Activated naive CD8-positive, alpha-beta T cell treated with anti-CD3 and anti-CD28 coated beads, Interleukin-2, amount 10 ng/mL, durations not matched to agents 7 days and 5 days (primary cell): ENCODE measurements at regions not wholly inside any gene's neighbourhood (a gene's known extent, or its start where the extent isn't known, plus 50 kb on each side); places are given as distances from the start of the nearest gene placed in this dataset.

ENCODE experiments used
- ATAC-seq: fragments of 150-1000 bp; cut with Tn5 transposase; one replicate; pipeline ENCODE4 v1.10.0; 2021; ENCODE audit warnings: low read depth, moderate library complexity
- POLR2A ChIA-PET: fragments of 350-600 bp; sonication (Branson Sonifier 250); formaldehyde crosslinking; loops from one replicate; lab custom pipeline; 2021; ENCODE audit warnings: antibody characterized with exemption; lab: Charles Lee
- DNase-seq: peaks from one replicate; pipeline ENCODE4 v3.0.0; 2021
- H3K27ac Mint-ChIP-seq: one replicate; pipeline ENCODE4 v1.8.0; 2022; ENCODE audit warnings: mild to moderate bottlenecking, mixed read lengths
- H3K27me3 Mint-ChIP-seq: one replicate; pipeline ENCODE4 v1.8.0; 2022; ENCODE audit warnings: mild to moderate bottlenecking, moderate library complexity, mixed read lengths
- H3K36me3 Mint-ChIP-seq: one replicate; pipeline ENCODE4 v1.8.0; 2021; ENCODE audit warnings: mild to moderate bottlenecking, mixed read lengths
- H3K4me1 Mint-ChIP-seq: one replicate; pipeline ENCODE4 v1.8.0; 2021; ENCODE audit warnings: mixed read lengths
- H3K4me3 Mint-ChIP-seq: one replicate; pipeline ENCODE4 v1.8.0; 2022; ENCODE audit warnings: mild to moderate bottlenecking, moderate library complexity, mixed read lengths
- H3K9me3 Mint-ChIP-seq: one replicate; pipeline ENCODE4 v1.8.0; 2021; ENCODE audit warnings: mixed read lengths

- Mint-ChIP-seq H3K27me3 (no peaks in the 10 kb centered on the region), H3K4me1 (no peaks in the 10 kb centered on the region), H3K9me3 (no peaks in the 10 kb centered on the region), H3K27ac (no peak overlapping the region), H3K4me3 (no peak overlapping the region), H3K36me3 (no peaks in the 10 kb centered on the region)
- no peak for DNase-seq
- POLR2A ChIA-PET, result no interaction called here
- no peak for ATAC-seq
These were observed 1202.5 kb downstream of the DNAJB9 start for GRCh38 chr7:109772161-109772560.

GRCh38 chr7:109782806-109783205 lies 1213.1 kb downstream of the DNAJB9 start:
- no peak for DNase-seq
- no peak for ATAC-seq
- Mint-ChIP-seq H3K36me3 (no peaks in the 10 kb centered on the region), H3K27me3 (no peaks in the 10 kb centered on the region), H3K4me3 (no peak overlapping the region), H3K9me3 (no peaks in the 10 kb centered on the region), H3K27ac (no peak overlapping the region), H3K4me1 (no peaks in the 10 kb centered on the region)
- POLR2A ChIA-PET, result no interaction called here

GRCh38 chr7:109806548-109806947 lies 1236.9 kb downstream of the DNAJB9 start:
- POLR2A ChIA-PET, result no interaction called here

DNA sequence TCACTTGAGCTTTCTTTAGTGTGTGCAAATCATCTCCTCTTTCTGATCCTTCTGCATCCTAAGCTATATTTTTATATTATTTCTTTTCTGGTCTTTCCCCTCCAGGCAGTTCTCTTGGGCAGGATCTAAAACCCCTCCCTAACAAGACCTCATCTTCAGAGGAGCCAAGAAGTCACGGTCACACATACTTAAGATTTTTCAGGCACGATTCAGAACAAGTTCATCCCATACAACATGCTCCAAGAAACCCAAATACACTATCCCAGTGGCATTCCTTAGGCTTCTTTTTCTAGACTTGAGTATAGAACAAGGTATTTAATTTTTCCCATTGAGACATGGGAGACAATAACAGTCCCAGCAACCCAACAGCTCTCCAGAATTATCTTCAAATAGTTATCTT lies 1251.5 kb downstream of the DNAJB9 start:
- Mint-ChIP-seq H3K27me3 (peaks cover 2% of the 10 kb centered on the region), H3K36me3 (no peaks in the 10 kb centered on the region), H3K4me3 (no peak overlapping the region), H3K27ac (no peak overlapping the region), H3K9me3 (no peaks in the 10 kb centered on the region), H3K4me1 (no peaks in the 10 kb centered on the region)
- ATAC-seq (no peak), DNase-seq (no peak)
- POLR2A ChIA-PET, result no interaction called here

More at GRCh38 chr7:109806548-109806947, 1236.9 kb downstream of the DNAJB9 start:
- H3K9me3 Mint-ChIP-seq, result peaks cover 2% of the 10 kb centered on the region
- no peak overlapping the region for H3K4me3 Mint-ChIP-seq
- H3K36me3 Mint-ChIP-seq, result no peaks in the 10 kb centered on the region
- no peak overlapping the region for H3K27ac Mint-ChIP-seq
- H3K27me3 Mint-ChIP-seq, result no peaks in the 10 kb centered on the region
- DNase-seq, result no peak
- H3K4me1 Mint-ChIP-seq, result no peaks in the 10 kb centered on the region
- no peak for ATAC-seq

- no peak for ATAC-seq
- H3K36me3 Mint-ChIP-seq, result no peaks in the 10 kb centered on the region
- H3K4me3 Mint-ChIP-seq, result no peak overlapping the region
- no peak overlapping the region for H3K27ac Mint-ChIP-seq
- no peaks in the 10 kb centered on the region for H3K4me1 Mint-ChIP-seq
- H3K9me3 Mint-ChIP-seq, result no peaks in the 10 kb centered on the region
- DNase-seq, result no peak
- H3K27me3 Mint-ChIP-seq, result no peaks in the 10 kb centered on the region
- POLR2A ChIA-PET, result no interaction called here
These were observed 1256.1 kb upstream of the LRRN3 start for GRCh38 chr7:109834851-109835250.

GRCh38 chr7:109835577-109835976 lies 1255.3 kb upstream of the LRRN3 start:
- Mint-ChIP-seq H3K4me3 (no peak overlapping the region), H3K4me1 (no peaks in the 10 kb centered on the region), H3K36me3 (no peaks in the 10 kb centered on the region), H3K27me3 (no peaks in the 10 kb centered on the region), H3K9me3 (no peaks in the 10 kb centered on the region), H3K27ac (no peak overlapping the region)
- POLR2A ChIA-PET, result no interaction called here
- ATAC-seq (no peak), DNase-seq (no peak)

- Mint-ChIP-seq H3K9me3 (no peaks in the 10 kb centered on the region), H3K36me3 (no peaks in the 10 kb centered on the region), H3K27me3 (no peaks in the 10 kb centered on the region), H3K27ac (no peak overlapping the region), H3K4me1 (no peaks in the 10 kb centered on the region), H3K4me3 (no peak overlapping the region)
- ATAC-seq (no peak), DNase-seq (no peak)
- POLR2A ChIA-PET, result no interaction called here
These were observed 1254.9 kb upstream of the LRRN3 start for GRCh38 chr7:109836016-109836415.

DNA sequence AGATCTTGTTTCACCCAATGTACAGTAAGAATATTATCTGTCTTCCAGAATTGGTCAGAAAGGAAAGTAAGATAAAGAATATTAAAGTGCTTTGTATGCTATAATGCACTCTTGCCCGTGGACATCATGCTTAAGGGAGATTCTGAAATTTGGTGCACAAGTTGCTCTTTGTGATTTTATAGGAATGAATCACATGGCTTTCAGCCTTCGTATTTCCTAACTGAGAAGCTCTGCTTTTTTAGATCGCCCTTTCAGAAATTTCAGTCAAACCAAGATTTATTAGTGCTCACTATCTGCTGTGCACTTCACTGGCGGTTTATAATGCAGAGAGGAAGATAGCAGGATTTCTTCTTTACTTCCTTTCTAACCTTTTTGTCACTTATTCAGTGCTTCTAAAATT lies 1248.5 kb upstream of the LRRN3 start:
- Mint-ChIP-seq H3K4me1 (no peaks in the 10 kb centered on the region), H3K27ac (no peak overlapping the region), H3K27me3 (peaks cover 18% of the 10 kb centered on the region), H3K4me3 (no peak overlapping the region), H3K36me3 (no peaks in the 10 kb centered on the region), H3K9me3 (no peaks in the 10 kb centered on the region)
- ATAC-seq (no peak), DNase-seq (no peak)
- POLR2A ChIA-PET, result no interaction called here

DNA sequence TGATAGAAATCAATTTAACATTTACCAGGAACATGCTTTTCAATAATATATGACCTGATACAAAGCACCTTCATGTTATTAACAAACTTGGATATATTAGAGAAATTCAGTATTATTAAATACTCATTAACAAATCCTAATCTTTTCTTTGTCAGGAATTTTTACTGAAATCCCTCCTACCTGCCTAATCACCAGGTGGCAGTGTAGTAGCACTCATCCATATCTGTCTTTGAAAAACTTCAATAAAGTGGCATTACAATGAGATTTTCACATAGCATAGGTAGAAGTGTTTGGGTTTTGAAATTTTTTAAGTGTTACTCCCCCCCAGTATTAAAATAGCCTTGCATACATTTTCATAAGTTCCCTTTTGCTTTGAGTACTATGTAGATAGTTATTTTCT lies 1246.6 kb upstream of the LRRN3 start:
- Mint-ChIP-seq H3K36me3 (no peaks in the 10 kb centered on the region), H3K27ac (no peak overlapping the region), H3K4me1 (no peaks in the 10 kb centered on the region), H3K4me3 (no peak overlapping the region), H3K9me3 (no peaks in the 10 kb centered on the region), H3K27me3 (peaks cover 18% of the 10 kb centered on the region)
- no peak for ATAC-seq
- POLR2A ChIA-PET, result no interaction called here
- no peak for DNase-seq

DNA sequence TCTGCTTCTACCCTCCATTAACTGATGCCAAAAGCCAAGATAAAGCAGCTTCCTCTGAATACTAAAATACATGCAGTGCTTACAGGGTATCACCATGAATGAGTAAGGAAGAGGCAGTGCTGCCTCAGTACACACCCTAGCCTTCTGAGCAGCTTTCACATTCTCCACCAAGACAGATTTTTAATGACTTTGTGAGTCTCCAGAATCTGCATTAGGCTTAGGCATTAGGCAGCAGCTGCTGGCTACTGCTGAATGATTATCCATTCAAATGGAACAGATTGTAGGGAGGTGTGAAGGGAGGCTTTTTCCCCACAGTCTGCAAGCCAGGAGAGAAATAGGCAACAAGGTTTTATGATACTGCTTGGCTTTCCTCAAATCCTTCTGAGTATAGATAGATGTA lies 1226.7 kb upstream of the LRRN3 start:
- ATAC-seq (no peak), DNase-seq (no peak)
- POLR2A ChIA-PET, result no interaction called here
- Mint-ChIP-seq H3K4me1 (no peaks in the 10 kb centered on the region), H3K36me3 (no peaks in the 10 kb centered on the region), H3K27ac (no peak overlapping the region), H3K4me3 (no peak overlapping the region), H3K9me3 (no peaks in the 10 kb centered on the region), H3K27me3 (peaks cover 1% of the 10 kb centered on the region)

GRCh38 chr7:109868215-109868860 lies 1222.6 kb upstream of the LRRN3 start:
- H3K36me3 Mint-ChIP-seq, result no peaks in the 10 kb centered on the region
- H3K4me3 Mint-ChIP-seq, result no peak overlapping the region
- H3K27ac Mint-ChIP-seq, result no peak overlapping the region
- POLR2A ChIA-PET, result no interaction called here
- no peak for ATAC-seq
- no peaks in the 10 kb centered on the region for H3K4me1 Mint-ChIP-seq
- no peak for DNase-seq
- peaks cover 2% of the 10 kb centered on the region for H3K27me3 Mint-ChIP-seq
- no peaks in the 10 kb centered on the region for H3K9me3 Mint-ChIP-seq

- DNase-seq (no peak), ATAC-seq (no peak)
- Mint-ChIP-seq H3K9me3 (no peaks in the 10 kb centered on the region), H3K27me3 (peaks cover 2% of the 10 kb centered on the region), H3K4me3 (no peak overlapping the region), H3K36me3 (no peaks in the 10 kb centered on the region), H3K4me1 (no peaks in the 10 kb centered on the region), H3K27ac (no peak overlapping the region)
- POLR2A ChIA-PET, result no interaction called here
These were observed 1217.6 kb upstream of the LRRN3 start for GRCh38 chr7:109873296-109873695.

DNA sequence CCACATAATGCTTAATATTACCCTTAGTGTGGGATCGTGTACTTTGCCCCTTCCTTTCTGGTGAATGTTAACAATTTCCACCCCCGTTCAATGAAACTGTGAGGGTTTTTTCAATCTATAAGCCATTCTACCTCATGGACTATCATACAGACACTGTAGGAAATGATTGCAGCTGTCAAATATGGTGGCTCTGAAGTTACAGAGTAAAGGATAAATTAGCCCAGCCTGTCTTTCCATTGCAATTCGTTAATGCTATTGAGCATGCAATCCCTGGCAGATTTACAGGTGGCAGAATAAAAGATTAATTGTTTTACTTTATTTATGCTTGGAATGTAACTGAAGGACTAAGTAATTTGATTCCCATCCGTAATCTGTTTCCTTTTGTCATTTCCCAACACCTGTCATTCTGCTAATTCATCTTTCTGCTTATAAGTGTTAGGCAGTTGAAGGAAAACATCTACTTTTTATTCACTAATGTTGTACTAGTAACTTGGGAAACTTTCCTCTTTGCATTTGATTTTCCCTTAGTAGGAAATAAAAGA lies 1211.6 kb upstream of the LRRN3 start:
- DNase-seq (no peak), ATAC-seq (no peak)
- Mint-ChIP-seq H3K27ac (no peak overlapping the region), H3K4me3 (no peak overlapping the region), H3K36me3 (no peaks in the 10 kb centered on the region), H3K27me3 (no peaks in the 10 kb centered on the region), H3K9me3 (no peaks in the 10 kb centered on the region), H3K4me1 (no peaks in the 10 kb centered on the region)
- POLR2A ChIA-PET, result no interaction called here

- DNase-seq, result no peak
- POLR2A ChIA-PET, result no interaction called here
- Mint-ChIP-seq H3K4me1 (no peaks in the 10 kb centered on the region), H3K9me3 (no peaks in the 10 kb centered on the region), H3K36me3 (no peaks in the 10 kb centered on the region), H3K27me3 (no peaks in the 10 kb centered on the region), H3K27ac (no peak overlapping the region), H3K4me3 (no peak overlapping the region)
- ATAC-seq, result no peak
These were observed 1200.3 kb upstream of the LRRN3 start for GRCh38 chr7:109890622-109891021.
